Spleen (tissue), 11 donors: ENCODE measurements at regions not wholly inside any gene's neighbourhood (a gene's known extent, or its start where the extent isn't known, plus 50 kb on each side); places are given as distances from the start of the nearest gene placed in this dataset.

Experiments used
- DNase-seq: peaks from one replicate; pipeline ENCODE4 v3.0.0-alpha.2; 2020
- H3K27ac ChIP-seq, 8 donors: fragments of 200-600 bp; sonication (generic) in 7 of 8; 1 replicate in 4 of 8; 2 replicates in 4 of 8; pipeline versions ENCODE4 v1.5.0 to v1.8.0; 2016 to 2021; ENCODE audit warnings: inconsistent platforms in 4 of 8, mild to moderate bottlenecking in 4 of 8, moderate library complexity in 1 of 8
- H3K27me3 ChIP-seq, 7 donors: fragments of 200-600 bp; sonication (generic) in 6 of 7; replicated peaks in 1 of 7; 1 replicate in 4 of 7; 2 replicates in 3 of 7; pipeline versions ENCODE4 v1.5.0 to v1.8.0; 2016 to 2021; ENCODE audit warnings: inconsistent platforms in 3 of 7, mild to moderate bottlenecking in 1 of 7
- H3K36me3 ChIP-seq, 6 donors: fragments of 200-600 bp; sonication (generic) in 5 of 6; 1 replicate in 4 of 6; 2 replicates in 2 of 6; pipeline versions ENCODE4 v1.5.0 to v1.8.0; 2016 to 2021; ENCODE audit warnings: inconsistent platforms in 2 of 6
- H3K4me1 ChIP-seq, 6 donors: fragments of 200-600 bp; sonication (generic) in 5 of 6; 1 replicate in 3 of 6; 2 replicates in 3 of 6; pipeline versions ENCODE4 v1.5.0 to v1.8.0; 2016 to 2021; ENCODE audit warnings: inconsistent platforms in 3 of 6
- H3K4me3 ChIP-seq, 8 donors: fragments of 200-600 bp; sonication (generic) in 7 of 8; 1 replicate in 4 of 8; 2 replicates in 4 of 8; pipeline versions ENCODE4 v1.5.0 to v1.8.0; 2016 to 2021; ENCODE audit warnings: inconsistent platforms in 4 of 8, mild to moderate bottlenecking in 4 of 8, moderate library complexity in 2 of 8
- H3K9me3 ChIP-seq, 8 donors: fragments of 200-600 bp; sonication (generic) in 7 of 8; 1 replicate in 4 of 8; 2 replicates in 4 of 8; pipeline versions ENCODE4 v1.5.0 to v1.8.0; 2016 to 2021; ENCODE audit warnings: inconsistent platforms in 4 of 8
- POLR2A ChIP-seq, 3 donors: fragments of 450-650 bp; IDR thresholded peaks; one replicate each; pipeline ENCODE4 v1.5.1; 2017; ENCODE audit warnings: antibody characterized with exemption in 3 of 3, mild to moderate bottlenecking in 1 of 3
- POLR2AphosphoS5 ChIP-seq, 3 donors: sonication (generic); formaldehyde crosslinking; IDR thresholded peaks; one replicate each; pipeline ENCODE4 v1.5.1; 2017; ENCODE audit warnings: antibody characterized with exemption in 3 of 3
- WGBS, 5 donors: extraction: QIAGEN DNeasy Blood & Tissue Kit in 3 of 5; methylation state at CpG; one replicate each; pipeline versions ENCODE4 v1.1.5 to v1.1.7; 2013 to 2018; 5-methylcytosine and 5-hydroxymethylcytosine counted together
- intact Hi-C: fragments of 100-400 bp; cut with DNase I; formaldehyde crosslinking; loops from one replicate; pipeline ENCODE4 v1.15.0; 2023; ENCODE audit warnings: low total_unique reads
- TF ChIP-seq, protein P1 (sequence below), 11 experiments: fragments of 200-600 bp in 7 of 11; fragments of 450-650 bp in 4 of 11; sonication (generic) in 4 of 11; IDR thresholded peaks in 8 of 11; conservative IDR thresholded peaks in 3 of 11; 1 replicate in 7 of 11; 2 replicates in 4 of 11; pipeline versions ENCODE4 v1.4.0 to v1.8.0; 2016 to 2021; ENCODE audit warnings: antibody characterized with exemption in 11 of 11, inconsistent platforms in 4 of 11, mild to moderate bottlenecking in 1 of 11
- donor health status: healthy with polysubstance abuse.
- donor health status: DM: no; HTN: no; CAD: no; lungs with moderate emphysema.
- donor health status: DM: no; HTN: no; CAD: no.
- donor health status: Bipolar disorder and iron deficiency.
- donor health status: healthy.
- donor health status: DM: no; HTN: no; CAD: no.
- donor health status: DM: yes; HTN: yes; CAD: no.

DNA sequence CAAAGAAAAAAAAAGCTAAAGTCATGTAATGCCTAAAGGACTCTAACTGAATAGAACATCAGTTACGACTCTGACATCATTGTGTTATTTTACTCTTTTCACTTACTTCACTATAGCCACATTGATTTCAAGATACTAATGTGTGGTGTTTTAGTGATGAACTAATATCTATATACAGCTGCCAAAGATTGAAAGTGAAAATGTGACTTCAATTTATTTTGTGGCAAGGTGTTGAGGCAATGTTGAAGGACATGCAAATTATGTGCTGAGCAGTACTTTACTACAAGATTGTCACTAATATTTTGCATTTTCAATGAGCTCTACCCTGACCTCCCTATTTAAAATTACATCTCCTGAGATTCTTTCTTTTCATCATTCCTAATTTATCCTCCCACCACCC is 1911.9 kb upstream of the PCDH20 start:
- intact Hi-C loops = no loop called here
- Histone ChIP-seq H3K27me3 (no peaks in the 10 kb centered on the region), H3K4me3 (no peak overlapping the region), H3K9me3 (no peaks in the 10 kb centered on the region), H3K27ac (no peak overlapping the region), H3K36me3 (no peaks in the 10 kb centered on the region), H3K4me1 (no peaks in the 10 kb centered on the region)
- TF ChIP-seq, protein P1, sequence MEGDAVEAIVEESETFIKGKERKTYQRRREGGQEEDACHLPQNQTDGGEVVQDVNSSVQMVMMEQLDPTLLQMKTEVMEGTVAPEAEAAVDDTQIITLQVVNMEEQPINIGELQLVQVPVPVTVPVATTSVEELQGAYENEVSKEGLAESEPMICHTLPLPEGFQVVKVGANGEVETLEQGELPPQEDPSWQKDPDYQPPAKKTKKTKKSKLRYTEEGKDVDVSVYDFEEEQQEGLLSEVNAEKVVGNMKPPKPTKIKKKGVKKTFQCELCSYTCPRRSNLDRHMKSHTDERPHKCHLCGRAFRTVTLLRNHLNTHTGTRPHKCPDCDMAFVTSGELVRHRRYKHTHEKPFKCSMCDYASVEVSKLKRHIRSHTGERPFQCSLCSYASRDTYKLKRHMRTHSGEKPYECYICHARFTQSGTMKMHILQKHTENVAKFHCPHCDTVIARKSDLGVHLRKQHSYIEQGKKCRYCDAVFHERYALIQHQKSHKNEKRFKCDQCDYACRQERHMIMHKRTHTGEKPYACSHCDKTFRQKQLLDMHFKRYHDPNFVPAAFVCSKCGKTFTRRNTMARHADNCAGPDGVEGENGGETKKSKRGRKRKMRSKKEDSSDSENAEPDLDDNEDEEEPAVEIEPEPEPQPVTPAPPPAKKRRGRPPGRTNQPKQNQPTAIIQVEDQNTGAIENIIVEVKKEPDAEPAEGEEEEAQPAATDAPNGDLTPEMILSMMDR (IDR thresholded peaks at IDR 0.05 in 8 of 11, conservative IDR thresholded peaks at IDR 0.05 in 3 of 11) = no peak
- TF ChIP-seq POLR2AphosphoS5 (IDR thresholded peaks at IDR 0.05) = no peak
- no peak for TF ChIP-seq POLR2A (IDR thresholded peaks at IDR 0.05)
- 76 to 87% (median 84%) methylated on average over 1 of the region's 1 CpG for WGBS, 5 donors
- DNase-seq = no peak

- Histone ChIP-seq H3K4me3 (no peak overlapping the region), H3K36me3 (no peaks in the 10 kb centered on the region), H3K9me3 (no peaks in the 10 kb centered on the region), H3K27ac (no peak overlapping the region), H3K4me1 (no peaks in the 10 kb centered on the region), H3K27me3 (no peaks in the 10 kb centered on the region)
- TF ChIP-seq, protein P1 (IDR thresholded peaks at IDR 0.05 in 8 of 11, conservative IDR thresholded peaks at IDR 0.05 in 3 of 11) = no peak
- TF ChIP-seq POLR2AphosphoS5 (IDR thresholded peaks at IDR 0.05) = no peak
- WGBS, 5 donors = 77 to 89% (median 81%) methylated on average over 2 of the region's 2 CpGs
- no peak for DNase-seq
- intact Hi-C loops = no loop called here
Observed at GRCh38 chr13:63323441-63323840, 1907.8 kb upstream of the PCDH20 start.

- Histone ChIP-seq H3K4me1 (no peaks in the 10 kb centered on the region), H3K27me3 (no peaks in the 10 kb centered on the region), H3K9me3 (peaks cover 0 to 14% (median 3%) of the 10 kb centered on the region in 8 donors), H3K4me3 (no peak overlapping the region), H3K27ac (no peak overlapping the region), H3K36me3 (no peaks in the 10 kb centered on the region)
- WGBS, 5 donors = 78 to 96% (median 89%) methylated on average over 1 of the region's 1 CpG
- no peak for TF ChIP-seq POLR2A (IDR thresholded peaks at IDR 0.05)
- TF ChIP-seq, protein P1 (IDR thresholded peaks at IDR 0.05 in 8 of 11, conservative IDR thresholded peaks at IDR 0.05 in 3 of 11) = no peak
- no peak for DNase-seq
- intact Hi-C loops = no loop called here
Observed at GRCh38 chr13:63311587-63311986, 1895.9 kb upstream of the PCDH20 start.

- Histone ChIP-seq H3K4me3 (no peak overlapping the region), H3K27me3 (no peaks in the 10 kb centered on the region), H3K4me1 (no peaks in the 10 kb centered on the region), H3K36me3 (no peaks in the 10 kb centered on the region), H3K27ac (no peak overlapping the region), H3K9me3 (peaks cover 0 to 33% (median 15%) of the 10 kb centered on the region in 8 donors)
- DNase-seq = no peak
- 79 to 87% (median 82%) methylated on average over 5 of the region's 5 CpGs for WGBS, 5 donors
- intact Hi-C loops = no loop called here
- TF ChIP-seq, protein P1 (IDR thresholded peaks at IDR 0.05 in 8 of 11, conservative IDR thresholded peaks at IDR 0.05 in 3 of 11) = no peak
- TF ChIP-seq POLR2AphosphoS5 (IDR thresholded peaks at IDR 0.05) (no peak), POLR2A (IDR thresholded peaks at IDR 0.05) (no peak)
Observed at GRCh38 chr13:63308549-63309165, 1893.0 kb upstream of the PCDH20 start.
